Osteocyte (in vitro differentiated cells): ENCODE measurements at regions not wholly inside any gene's neighbourhood (a gene's known extent, or its start where the extent isn't known, plus 50 kb on each side); places are given as distances from the start of the nearest gene placed in this dataset.

Experiments
- DNase-seq: peaks from one replicate; pipeline ENCODE4 v3.0.0; 2021; ENCODE audit warnings: mixed read lengths; ENCODE audit not compliant: unreplicated experiment; ENCODE audit errors: extremely low spot score
- H3K27ac Mint-ChIP-seq: one replicate; pipeline ENCODE4 v1.8.0; 2021; ENCODE audit warnings: mild to moderate bottlenecking, mixed read lengths; ENCODE audit not compliant: unreplicated experiment
- H3K27me3 Mint-ChIP-seq: one replicate; pipeline ENCODE4 v1.8.0; 2021; ENCODE audit warnings: mixed read lengths; ENCODE audit not compliant: unreplicated experiment
- H3K36me3 Mint-ChIP-seq: one replicate; pipeline ENCODE4 v1.8.0; 2021; ENCODE audit warnings: mixed read lengths; ENCODE audit not compliant: unreplicated experiment
- H3K4me1 Mint-ChIP-seq: one replicate; pipeline ENCODE4 v1.8.0; 2021; ENCODE audit warnings: mixed read lengths; ENCODE audit not compliant: unreplicated experiment
- H3K4me3 Mint-ChIP-seq: one replicate; pipeline ENCODE4 v1.8.0; 2021; ENCODE audit warnings: mild to moderate bottlenecking, moderate library complexity, mixed read lengths; ENCODE audit not compliant: unreplicated experiment
- H3K9me3 Mint-ChIP-seq: one replicate; pipeline ENCODE4 v1.8.0; 2021; ENCODE audit warnings: mixed read lengths; ENCODE audit not compliant: unreplicated experiment
- TF ChIP-seq, protein P1 (sequence below): fragments of 200-600 bp; sonication (generic); IDR thresholded peaks from 2 replicates; pipeline ENCODE4 v1.5.0; 2021; ENCODE audit warnings: antibody characterized with exemption, mild to moderate bottlenecking, moderate library complexity

GRCh38 chr5:15353086-15353645 is 146.8 kb upstream of the FBXL7 start:
- H3K4me3 Mint-ChIP-seq = no peak overlapping the region
- no peaks in the 10 kb centered on the region for H3K36me3 Mint-ChIP-seq
- no peak for DNase-seq
- peaks cover 8% of the 10 kb centered on the region for H3K4me1 Mint-ChIP-seq
- peaks cover 22% of the 10 kb centered on the region for H3K27me3 Mint-ChIP-seq
- H3K27ac Mint-ChIP-seq = no peak overlapping the region
- H3K9me3 Mint-ChIP-seq = no peaks in the 10 kb centered on the region
- TF ChIP-seq, protein P1, sequence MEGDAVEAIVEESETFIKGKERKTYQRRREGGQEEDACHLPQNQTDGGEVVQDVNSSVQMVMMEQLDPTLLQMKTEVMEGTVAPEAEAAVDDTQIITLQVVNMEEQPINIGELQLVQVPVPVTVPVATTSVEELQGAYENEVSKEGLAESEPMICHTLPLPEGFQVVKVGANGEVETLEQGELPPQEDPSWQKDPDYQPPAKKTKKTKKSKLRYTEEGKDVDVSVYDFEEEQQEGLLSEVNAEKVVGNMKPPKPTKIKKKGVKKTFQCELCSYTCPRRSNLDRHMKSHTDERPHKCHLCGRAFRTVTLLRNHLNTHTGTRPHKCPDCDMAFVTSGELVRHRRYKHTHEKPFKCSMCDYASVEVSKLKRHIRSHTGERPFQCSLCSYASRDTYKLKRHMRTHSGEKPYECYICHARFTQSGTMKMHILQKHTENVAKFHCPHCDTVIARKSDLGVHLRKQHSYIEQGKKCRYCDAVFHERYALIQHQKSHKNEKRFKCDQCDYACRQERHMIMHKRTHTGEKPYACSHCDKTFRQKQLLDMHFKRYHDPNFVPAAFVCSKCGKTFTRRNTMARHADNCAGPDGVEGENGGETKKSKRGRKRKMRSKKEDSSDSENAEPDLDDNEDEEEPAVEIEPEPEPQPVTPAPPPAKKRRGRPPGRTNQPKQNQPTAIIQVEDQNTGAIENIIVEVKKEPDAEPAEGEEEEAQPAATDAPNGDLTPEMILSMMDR = no peak

- H3K36me3 Mint-ChIP-seq = no peaks in the 10 kb centered on the region
- no peak overlapping the region for H3K27ac Mint-ChIP-seq
- peaks cover 8% of the 10 kb centered on the region for H3K4me1 Mint-ChIP-seq
- no peak overlapping the region for H3K4me3 Mint-ChIP-seq
- no peak for DNase-seq
- TF ChIP-seq, protein P1 = no peak
- H3K9me3 Mint-ChIP-seq = no peaks in the 10 kb centered on the region
- peaks cover 21% of the 10 kb centered on the region for H3K27me3 Mint-ChIP-seq
Measured at GRCh38 chr5:15350614-15351013, 149.4 kb upstream of the FBXL7 start.

GRCh38 chr5:15346738-15347137 is 153.2 kb upstream of the FBXL7 start:
- no peaks in the 10 kb centered on the region for H3K36me3 Mint-ChIP-seq
- no peaks in the 10 kb centered on the region for H3K4me1 Mint-ChIP-seq
- peaks cover 14% of the 10 kb centered on the region for H3K27me3 Mint-ChIP-seq
- H3K9me3 Mint-ChIP-seq = no peaks in the 10 kb centered on the region
- no peak overlapping the region for H3K27ac Mint-ChIP-seq
- TF ChIP-seq, protein P1 = no peak
- no peak overlapping the region for H3K4me3 Mint-ChIP-seq
- DNase-seq = no peak

- H3K27me3 Mint-ChIP-seq = peaks cover 3% of the 10 kb centered on the region
- no peaks in the 10 kb centered on the region for H3K9me3 Mint-ChIP-seq
- H3K4me1 Mint-ChIP-seq = no peaks in the 10 kb centered on the region
- H3K36me3 Mint-ChIP-seq = no peaks in the 10 kb centered on the region
- TF ChIP-seq, protein P1 = no peak
- DNase-seq = no peak
- no peak overlapping the region for H3K27ac Mint-ChIP-seq
- no peak overlapping the region for H3K4me3 Mint-ChIP-seq
Measured at GRCh38 chr5:15344954-15345353, 155.0 kb upstream of the FBXL7 start.

- no peak overlapping the region for H3K4me3 Mint-ChIP-seq
- no peaks in the 10 kb centered on the region for H3K36me3 Mint-ChIP-seq
- H3K27me3 Mint-ChIP-seq = peaks cover 6% of the 10 kb centered on the region
- TF ChIP-seq, protein P1 = no peak
- H3K9me3 Mint-ChIP-seq = no peaks in the 10 kb centered on the region
- DNase-seq = no peak
- H3K4me1 Mint-ChIP-seq = no peaks in the 10 kb centered on the region
- H3K27ac Mint-ChIP-seq = no peak overlapping the region
Measured at GRCh38 chr5:15338546-15338945, 161.4 kb upstream of the FBXL7 start.
